RWPE2 (cell line): ENCODE measurements at regions not wholly inside any gene's neighbourhood (a gene's known extent, or its start where the extent isn't known, plus 50 kb on each side); places are given as distances from the start of the nearest gene placed in this dataset.

ENCODE experiments used
- ATAC-seq: fragments of 200-7000 bp; cut with Tn5 transposase; 3 replicates; pipeline ENCODE4 v1.9.1; 2021; ENCODE audit warnings: low read depth
- DNase-seq: peaks from one replicate; pipeline ENCODE4 v3.0.0-alpha.2; 2020; ENCODE audit warnings: low spot score
- H3K27ac ChIP-seq: fragments of 450-650 bp; 2 replicates; pipeline ENCODE4 v1.5.1; 2017; ENCODE audit warnings: mild to moderate bottlenecking; ENCODE audit not compliant: poor library complexity, severe bottlenecking
- H3K27me3 ChIP-seq: fragments of 250-450 bp; sonication (Bioruptor Pico); 2 replicates; pipeline ENCODE4 v1.5.1; 2021; ENCODE audit warnings: mild to moderate bottlenecking, moderate library complexity; ENCODE audit not compliant: insufficient read depth, poor library complexity, severe bottlenecking
- H3K36me3 ChIP-seq: fragments of 250-450 bp; sonication (Bioruptor Pico); 2 replicates; pipeline ENCODE4 v1.5.1; 2020; ENCODE audit warnings: low read depth, mild to moderate bottlenecking, moderate library complexity
- H3K4me1 ChIP-seq: fragments of 250-450 bp; sonication (Bioruptor Pico); 2 replicates; pipeline ENCODE4 v1.5.1; 2021; ENCODE audit warnings: mild to moderate bottlenecking, moderate library complexity; ENCODE audit not compliant: insufficient read depth, poor library complexity, severe bottlenecking
- H3K4me3 ChIP-seq: fragments of 250-450 bp; sonication (Bioruptor Pico); 2 replicates; pipeline ENCODE4 v1.5.1; 2021; ENCODE audit warnings: mild to moderate bottlenecking, moderate library complexity; ENCODE audit not compliant: severe bottlenecking
- H3K9me3 ChIP-seq: fragments of 250-450 bp; sonication (Bioruptor Pico); 2 replicates; pipeline ENCODE4 v1.5.1; 2021; ENCODE audit warnings: mild to moderate bottlenecking, moderate library complexity; ENCODE audit not compliant: severe bottlenecking
- CTCF ChIP-seq: fragments of 450-650 bp; IDR thresholded peaks from one replicate; pipeline ENCODE4 v1.5.1; 2017; ENCODE audit warnings: mild to moderate bottlenecking, moderate library complexity; ENCODE audit not compliant: poor library complexity, severe bottlenecking

GRCh38 chrX:141320801-141321200 is 78.5 kb upstream of the SPANXC start:
- Histone ChIP-seq H3K4me1 (no peaks in the 10 kb centered on the region), H3K36me3 (no peaks in the 10 kb centered on the region), H3K27me3 (no peaks in the 10 kb centered on the region), H3K4me3 (no peak overlapping the region), H3K27ac (no peak overlapping the region), H3K9me3 (no peaks in the 10 kb centered on the region)
- no peak for TF ChIP-seq CTCF
- ATAC-seq (no peak), DNase-seq (no peak)

GRCh38 chrX:141314441-141314840 is 72.1 kb upstream of the SPANXC start:
- peak; percentile 33; the same call in 1 of the 3 replicates for ATAC-seq
- no peaks in the 10 kb centered on the region for H3K36me3 ChIP-seq

DNA sequence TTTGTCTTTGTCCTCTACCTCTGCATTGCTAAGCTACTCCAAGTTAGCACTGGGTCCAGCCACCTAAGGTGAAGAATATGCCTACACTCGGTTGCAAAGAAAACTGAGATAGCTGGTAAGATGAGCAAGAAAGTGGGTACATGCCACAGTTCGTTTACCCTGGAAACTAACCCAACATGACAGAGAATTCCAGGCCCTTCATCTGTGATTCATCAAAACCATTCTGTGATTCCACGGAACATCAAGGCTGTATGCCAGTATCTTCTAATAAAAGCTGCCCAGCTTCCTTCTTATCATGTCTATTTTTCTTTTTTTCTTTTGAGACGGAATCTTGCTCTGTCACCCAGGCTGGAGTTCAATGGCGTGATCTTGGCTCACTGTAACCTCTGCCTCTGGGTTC is 58.7 kb upstream of the SPANXC start:
- Histone ChIP-seq H3K27me3 (no peaks in the 10 kb centered on the region), H3K27ac (no peak overlapping the region), H3K9me3 (no peaks in the 10 kb centered on the region), H3K4me1 (no peaks in the 10 kb centered on the region), H3K36me3 (no peaks in the 10 kb centered on the region), H3K4me3 (no peak overlapping the region)
- TF ChIP-seq CTCF, result no peak
- DNase-seq, result no peak
- ATAC-seq, result no peak

More at GRCh38 chrX:141314441-141314840, 72.1 kb upstream of the SPANXC start:
- TF ChIP-seq CTCF, result no peak
- Histone ChIP-seq H3K9me3 (no peaks in the 10 kb centered on the region), H3K27ac (no peak overlapping the region), H3K27me3 (no peaks in the 10 kb centered on the region), H3K4me3 (no peak overlapping the region), H3K4me1 (no peaks in the 10 kb centered on the region)
- no peak for DNase-seq
